Glutamatergic neuron (in vitro differentiated cells): ENCODE measurements at regions not wholly inside any gene's neighbourhood (a gene's known extent, or its start where the extent isn't known, plus 50 kb on each side); places are given as distances from the start of the nearest gene placed in this dataset.

ENCODE experiments used
- DNase-seq: peaks from one replicate; pipeline ENCODE4 v3.0.0; 2022
- H3K27ac Mint-ChIP-seq: one replicate; pipeline ENCODE4 v1.8.0; 2020; ENCODE audit warnings: mild to moderate bottlenecking, mixed read lengths, inconsistent platforms; ENCODE audit not compliant: unreplicated experiment
- H3K27me3 Mint-ChIP-seq: one replicate; pipeline ENCODE4 v1.8.0; 2020; ENCODE audit warnings: mild to moderate bottlenecking, moderate library complexity, mixed read lengths, inconsistent platforms; ENCODE audit not compliant: unreplicated experiment
- H3K36me3 Mint-ChIP-seq: one replicate; pipeline ENCODE4 v1.8.0; 2020; ENCODE audit warnings: mild to moderate bottlenecking, mixed read lengths, inconsistent platforms; ENCODE audit not compliant: unreplicated experiment
- H3K4me1 Mint-ChIP-seq: one replicate; pipeline ENCODE4 v1.8.0; 2020; ENCODE audit warnings: mild to moderate bottlenecking, low read depth, mixed read lengths, inconsistent platforms; ENCODE audit not compliant: unreplicated experiment
- H3K4me3 Mint-ChIP-seq: one replicate; pipeline ENCODE4 v1.8.0; 2020; ENCODE audit warnings: mild to moderate bottlenecking, mixed read lengths, inconsistent platforms; ENCODE audit not compliant: unreplicated experiment
- H3K9me3 Mint-ChIP-seq: one replicate; pipeline ENCODE4 v1.8.0; 2020; ENCODE audit warnings: mild to moderate bottlenecking, moderate library complexity, mixed read lengths, inconsistent platforms; ENCODE audit not compliant: unreplicated experiment
- CTCF ChIP-seq: fragments of 200-600 bp; sonication (generic); IDR thresholded peaks from one replicate; pipeline ENCODE4 v1.5.0; 2021; ENCODE audit not compliant: partially characterized antibody, unreplicated experiment

DNA sequence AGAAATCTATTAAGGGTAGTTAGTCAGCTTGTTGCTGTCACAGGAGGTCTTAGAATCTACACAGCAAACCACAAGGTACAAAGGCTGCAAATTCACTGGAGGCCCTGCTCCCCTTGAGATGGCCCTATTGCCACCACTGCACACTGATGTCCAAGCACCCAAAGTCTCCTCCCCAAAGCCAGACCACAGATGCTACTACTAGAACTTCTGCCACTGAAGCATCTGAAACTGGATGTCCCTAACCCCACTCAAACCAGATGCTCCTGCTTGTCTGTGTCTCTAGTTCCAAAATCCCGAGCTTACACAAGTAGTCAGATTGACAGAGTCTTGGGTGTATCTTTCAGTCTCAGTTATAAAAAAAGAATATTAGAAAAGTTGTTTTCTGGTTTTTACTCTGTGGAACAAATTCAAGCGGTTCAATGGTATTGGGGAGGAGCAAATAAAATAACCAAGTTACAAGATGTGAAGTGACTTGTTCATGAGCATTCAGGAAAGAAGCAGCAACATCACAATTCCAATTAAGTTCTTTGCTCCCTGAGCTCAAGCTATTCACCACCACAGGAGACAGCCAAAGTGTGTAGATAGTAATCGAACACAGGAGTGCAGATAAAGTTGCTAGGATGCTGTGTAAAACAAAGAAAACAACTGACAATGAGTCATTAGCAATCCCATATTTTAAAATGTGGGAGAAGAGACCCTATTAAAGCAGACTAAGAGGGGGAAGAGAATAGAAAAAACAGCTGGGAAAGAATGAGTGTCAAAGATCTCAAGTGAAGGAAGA is 352.3 kb downstream of the PDGFC start:
- H3K27me3 Mint-ChIP-seq = no peaks in the 10 kb centered on the region
- H3K4me1 Mint-ChIP-seq = peaks cover 2% of the 10 kb centered on the region
- H3K36me3 Mint-ChIP-seq = no peaks in the 10 kb centered on the region
- DNase-seq = no peak
- TF ChIP-seq CTCF = no peak
- H3K27ac Mint-ChIP-seq = no peak overlapping the region
- H3K4me3 Mint-ChIP-seq = no peak overlapping the region
- no peaks in the 10 kb centered on the region for H3K9me3 Mint-ChIP-seq

- Mint-ChIP-seq H3K4me3 (no peak overlapping the region), H3K4me1 (peaks cover 2% of the 10 kb centered on the region), H3K27ac (no peak overlapping the region), H3K9me3 (no peaks in the 10 kb centered on the region), H3K36me3 (no peaks in the 10 kb centered on the region), H3K27me3 (no peaks in the 10 kb centered on the region)
- DNase-seq = no peak
- no peak for TF ChIP-seq CTCF
Observed at GRCh38 chr4:156615066-156615531, 356.5 kb downstream of the PDGFC start.

DNA sequence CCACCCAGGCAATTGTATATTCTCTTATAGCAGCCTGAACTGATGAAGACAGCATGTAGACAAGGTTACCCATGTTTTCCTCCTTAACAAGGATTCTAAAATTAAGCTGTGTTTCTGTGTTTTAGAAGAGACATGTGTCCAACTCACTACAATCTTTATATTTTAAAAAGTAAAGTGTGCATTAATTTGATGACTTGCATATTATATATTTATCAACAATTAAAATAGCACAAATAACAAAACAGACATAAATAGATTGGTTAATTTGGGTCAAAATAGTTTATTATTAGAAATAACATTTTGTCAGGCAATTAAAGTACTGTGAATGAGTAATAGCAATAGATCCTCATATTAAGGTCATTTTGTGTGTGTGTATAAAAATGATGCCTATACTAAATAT is 357.1 kb downstream of the PDGFC start:
- Mint-ChIP-seq H3K27me3 (no peaks in the 10 kb centered on the region), H3K36me3 (no peaks in the 10 kb centered on the region), H3K4me3 (no peak overlapping the region), H3K4me1 (peaks cover 2% of the 10 kb centered on the region), H3K9me3 (no peaks in the 10 kb centered on the region), H3K27ac (no peak overlapping the region)
- TF ChIP-seq CTCF = no peak
- no peak for DNase-seq

DNA sequence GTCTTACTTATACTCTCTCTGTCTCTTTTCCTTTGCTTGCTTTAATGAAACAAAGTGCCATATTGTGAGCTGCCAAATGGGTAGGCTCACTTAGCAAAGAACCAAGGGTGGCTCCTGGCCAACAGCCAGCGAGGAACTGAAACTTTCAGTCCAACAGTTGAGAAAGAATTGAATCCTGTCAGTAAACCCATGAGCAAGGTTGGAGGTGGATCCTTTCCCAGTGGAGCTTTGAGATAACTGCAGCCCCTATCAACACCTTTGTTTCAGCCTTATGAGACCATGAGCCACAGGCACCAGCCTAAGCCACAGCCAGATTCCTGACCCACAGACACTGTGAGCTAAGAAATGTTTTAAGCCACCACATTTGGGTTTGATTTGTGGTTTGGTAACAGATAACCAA is 362.2 kb downstream of the PDGFC start:
- no peak for TF ChIP-seq CTCF
- no peaks in the 10 kb centered on the region for H3K9me3 Mint-ChIP-seq
- no peak overlapping the region for H3K27ac Mint-ChIP-seq
- H3K27me3 Mint-ChIP-seq = no peaks in the 10 kb centered on the region
- H3K4me1 Mint-ChIP-seq = no peaks in the 10 kb centered on the region
- DNase-seq = no peak
- no peaks in the 10 kb centered on the region for H3K36me3 Mint-ChIP-seq
- no peak overlapping the region for H3K4me3 Mint-ChIP-seq

- Mint-ChIP-seq H3K36me3 (no peaks in the 10 kb centered on the region), H3K4me3 (no peak overlapping the region), H3K27ac (no peak overlapping the region), H3K4me1 (peaks cover 3% of the 10 kb centered on the region), H3K27me3 (no peaks in the 10 kb centered on the region), H3K9me3 (no peaks in the 10 kb centered on the region)
- no peak for DNase-seq
- TF ChIP-seq CTCF = no peak
Observed at GRCh38 chr4:156608651-156609050, 362.9 kb downstream of the PDGFC start.
